Right lobe of liver (tissue), 6 donors: ENCODE measurements at regions not wholly inside any gene's neighbourhood (a gene's known extent, or its start where the extent isn't known, plus 50 kb on each side); places are given as distances from the start of the nearest gene placed in this dataset.
A peak's percentile ranks its signal among the peaks of the same experiment; 100 is the strongest.

Experiments used
- ATAC-seq, 4 donors: fragments of 200-7000 bp; cut with Tn5 transposase; one replicate each; pipeline ENCODE4 v1.9.1; 2020; ENCODE audit warnings: mild to moderate bottlenecking in 4 of 4, moderate library complexity in 4 of 4
- DNase-seq, 3 donors: peaks; one replicate each; pipeline ENCODE4 v3.0.0-alpha.2; 2020
- H3K27ac ChIP-seq, 3 donors: fragments of 200-600 bp; one replicate each; pipeline ENCODE4 v1.8.0; 2022
- H3K27me3 ChIP-seq, 2 donors: fragments of 200-600 bp; one replicate each; pipeline ENCODE4 v1.8.0; 2022
- H3K36me3 ChIP-seq, 4 donors: fragments of 200-600 bp; sonication (generic) in 1 of 4; one replicate each; pipeline versions ENCODE4 v1.5.1 to v1.8.0; 2017 to 2022; ENCODE audit warnings: control low read depth in 1 of 4
- H3K4me1 ChIP-seq, 4 donors: fragments of 200-600 bp; sonication (generic) in 1 of 4; one replicate each; pipeline versions ENCODE4 v1.5.1 to v1.8.0; 2017 to 2022; ENCODE audit warnings: control low read depth in 1 of 4
- H3K4me3 ChIP-seq, 3 donors: fragments of 200-600 bp; one replicate each; pipeline ENCODE4 v1.8.0; 2022
- H3K9me3 ChIP-seq, 4 donors: fragments of 200-600 bp; sonication (generic) in 1 of 4; one replicate each; pipeline versions ENCODE4 v1.5.1 to v1.8.0; 2017 to 2022; ENCODE audit warnings: control low read depth in 1 of 4
- CTCF ChIP-seq, 4 donors: fragments of 200-600 bp in 3 of 4; fragments of 450-650 bp in 1 of 4; IDR thresholded peaks; one replicate each; pipeline versions ENCODE4 v1.5.1 to v1.8.0; 2016 to 2022; ENCODE audit warnings: antibody characterized with exemption in 4 of 4, mild to moderate bottlenecking in 2 of 4
- POLR2A ChIP-seq: fragments of 450-650 bp; IDR thresholded peaks from one replicate; pipeline ENCODE4 v1.6.1; 2017; ENCODE audit warnings: antibody characterized with exemption, mild to moderate bottlenecking
- WGBS: methylation state at CpG from one replicate; pipeline ENCODE4 v1.1.6; 2018; ENCODE audit warnings: low coverage, low lambda C conversion rate; ENCODE audit not compliant: insufficient coverage; ENCODE audit errors: missing lambda C conversion rate; 5-methylcytosine and 5-hydroxymethylcytosine counted together
- intact Hi-C, 2 donors: fragments of 100-400 bp; cut with DNase I; formaldehyde crosslinking; loops; one replicate each; pipeline versions ENCODE4 v1.11.2 to v1.14.1; 2022
- donor health status: DM: no; HTN: yes; CAD: no.
- donor health status: DM: no; HTN: no; CAD: no.
- donor health status: DM: no; HTN: no; CAD: no.
- donor health status: DM: no; HTN: yes; CAD: no.
- donor health status: DM: no; HTN: yes; CAD: no.

DNA sequence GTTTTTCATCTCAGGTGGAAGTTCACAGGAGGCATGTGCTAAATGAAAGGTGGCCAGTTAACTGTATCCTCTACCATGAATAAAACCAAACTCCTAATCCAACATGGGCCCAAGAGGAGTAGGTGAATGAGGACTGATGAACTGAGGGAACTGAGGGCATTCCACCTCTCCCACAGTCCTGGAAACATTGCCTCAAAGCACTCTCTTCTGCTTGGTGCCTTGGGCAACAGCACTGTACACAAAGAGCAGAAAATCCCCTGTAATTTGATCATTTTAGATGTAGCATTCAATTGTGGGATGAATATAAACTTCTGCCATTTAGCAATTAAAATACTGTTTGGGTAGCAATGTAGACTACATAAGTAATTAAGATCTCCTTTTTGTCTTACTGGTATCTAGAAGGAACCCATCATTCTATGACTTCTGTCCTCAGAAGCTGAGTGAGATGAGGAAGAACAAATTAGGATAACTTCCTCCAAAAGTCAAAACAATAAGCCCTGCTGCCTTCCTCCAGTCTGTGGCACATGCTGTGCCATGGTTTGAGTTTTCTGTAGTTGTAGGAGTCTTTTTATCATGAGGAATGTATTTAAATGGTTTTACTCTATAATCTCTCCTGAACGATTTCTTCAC is 86.7 kb upstream of the ZEB2 start:
- no peaks in the 10 kb centered on the region for H3K9me3 ChIP-seq
- no peak for TF ChIP-seq POLR2A
- no peak for TF ChIP-seq CTCF (IDR thresholded peaks at IDR 0.05)
- H3K4me1 ChIP-seq: no peaks in the 10 kb centered on the region
- ATAC-seq (peak; percentile 28 to 61 (median 54)), DNase-seq (no peak)
- no peaks in the 10 kb centered on the region for H3K36me3 ChIP-seq
- intact Hi-C loops: no loop called here
- peak overlapping the region in 2 of 3 donors; percentile 31 to 58 for H3K27ac ChIP-seq
- no peak overlapping the region for H3K4me3 ChIP-seq
- no peaks in the 10 kb centered on the region for H3K27me3 ChIP-seq
- WGBS: 20% methylated on average over 1 of the region's 1 CpG

DNA sequence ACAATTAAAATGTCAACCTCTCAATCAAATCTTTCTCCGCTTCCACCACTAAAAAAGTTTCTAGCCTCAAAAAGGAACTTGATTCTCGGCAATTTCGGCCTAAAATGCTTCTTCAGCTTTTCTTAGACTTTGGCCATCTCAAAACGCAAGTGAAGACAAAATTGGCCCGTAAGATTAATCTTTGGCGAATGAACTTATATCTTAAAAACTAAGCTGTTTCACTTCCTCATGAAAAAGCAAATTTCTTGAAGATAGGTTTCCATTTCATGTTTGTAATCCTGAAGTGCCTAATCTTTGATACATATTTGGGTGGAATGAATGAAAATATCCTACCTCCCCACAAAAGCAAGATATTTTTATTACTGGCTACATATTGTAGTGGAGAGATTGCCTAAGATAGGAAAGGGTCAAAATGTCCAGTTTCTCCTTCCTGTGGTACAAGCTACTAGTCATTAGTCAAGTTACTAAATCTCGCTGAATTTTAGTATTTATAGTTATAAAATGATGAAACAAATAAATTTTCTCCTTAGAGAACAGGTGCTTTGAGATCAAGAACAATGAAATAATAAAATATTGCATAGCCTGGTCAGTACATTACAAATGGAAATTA is 85.4 kb upstream of the ZEB2 start:
- TF ChIP-seq CTCF (IDR thresholded peaks at IDR 0.05): no peak
- TF ChIP-seq POLR2A: no peak
- Histone ChIP-seq H3K27ac (no peak overlapping the region), H3K4me3 (no peak overlapping the region), H3K9me3 (no peaks in the 10 kb centered on the region), H3K36me3 (no peaks in the 10 kb centered on the region), H3K27me3 (no peaks in the 10 kb centered on the region), H3K4me1 (no peaks in the 10 kb centered on the region)
- DNase-seq (no peak), ATAC-seq (no peak)
- intact Hi-C loops: no loop called here
- WGBS: 38% methylated on average over 7 of the region's 7 CpGs

- intact Hi-C loops: no loop called here
- Histone ChIP-seq H3K27me3 (no peaks in the 10 kb centered on the region), H3K27ac (no peak overlapping the region), H3K36me3 (no peaks in the 10 kb centered on the region), H3K4me3 (no peak overlapping the region), H3K9me3 (no peaks in the 10 kb centered on the region), H3K4me1 (no peaks in the 10 kb centered on the region)
- WGBS: 57% methylated on average over 2 of the region's 2 CpGs
- TF ChIP-seq CTCF (IDR thresholded peaks at IDR 0.05) (no peak), POLR2A (no peak)
- ATAC-seq (no peak), DNase-seq (no peak)
These were observed 83.4 kb upstream of the ZEB2 start for GRCh38 chr2:144603334-144603733.

GRCh38 chr2:144598906-144599305 is 79.0 kb upstream of the ZEB2 start:
- 14% methylated on average over 3 of the region's 5 CpGs for WGBS
- intact Hi-C loops: no loop called here
- no peak for ATAC-seq

More at GRCh38 chr2:144598906-144599305, 79.0 kb upstream of the ZEB2 start:
- Histone ChIP-seq H3K36me3 (no peaks in the 10 kb centered on the region), H3K9me3 (no peaks in the 10 kb centered on the region), H3K4me1 (no peaks in the 10 kb centered on the region), H3K27me3 (no peaks in the 10 kb centered on the region), H3K27ac (no peak overlapping the region), H3K4me3 (no peak overlapping the region)
- TF ChIP-seq POLR2A (no peak), CTCF (IDR thresholded peaks at IDR 0.05) (no peak)
- DNase-seq: no peak
